ENCODE measurements at regions not wholly inside any gene's neighbourhood (a gene's known extent, or its start where the extent isn't known, plus 50 kb on each side); places are given as distances from the start of the nearest gene placed in this dataset.

DNA sequence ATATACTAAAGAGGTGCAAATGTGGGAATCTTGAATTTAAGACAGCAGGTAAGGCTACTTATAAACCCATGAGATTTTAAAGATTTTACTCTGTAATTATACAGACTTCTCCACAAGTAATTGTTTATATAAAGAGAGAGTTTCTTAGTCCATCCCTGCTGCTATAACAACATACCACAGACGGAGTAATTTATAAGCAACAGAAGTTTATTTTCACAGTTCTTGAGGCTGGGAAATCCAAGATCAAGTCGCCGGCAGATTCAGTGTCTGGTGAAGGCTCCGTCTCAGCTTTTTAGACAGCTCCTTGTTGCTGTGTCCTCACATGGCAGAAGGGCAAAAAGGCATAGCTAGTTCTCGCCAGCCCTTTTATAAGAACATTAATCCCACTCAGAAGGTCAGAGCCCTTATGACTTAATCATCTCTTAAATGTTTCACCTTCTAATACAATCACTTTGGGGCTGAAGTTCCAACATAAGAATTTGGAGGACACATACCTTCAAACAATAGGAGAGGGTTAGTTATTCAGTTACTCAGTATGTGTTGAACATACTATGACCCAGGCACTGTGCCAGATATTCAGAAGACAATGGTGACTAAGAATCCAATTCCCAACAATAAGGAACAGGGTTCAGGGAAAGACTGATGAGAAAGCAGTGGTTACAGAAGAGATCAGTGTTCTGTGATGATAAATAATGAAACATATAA is 466.0 kb downstream of the RIT2 start:
- TF ChIP-seq, protein P1, sequence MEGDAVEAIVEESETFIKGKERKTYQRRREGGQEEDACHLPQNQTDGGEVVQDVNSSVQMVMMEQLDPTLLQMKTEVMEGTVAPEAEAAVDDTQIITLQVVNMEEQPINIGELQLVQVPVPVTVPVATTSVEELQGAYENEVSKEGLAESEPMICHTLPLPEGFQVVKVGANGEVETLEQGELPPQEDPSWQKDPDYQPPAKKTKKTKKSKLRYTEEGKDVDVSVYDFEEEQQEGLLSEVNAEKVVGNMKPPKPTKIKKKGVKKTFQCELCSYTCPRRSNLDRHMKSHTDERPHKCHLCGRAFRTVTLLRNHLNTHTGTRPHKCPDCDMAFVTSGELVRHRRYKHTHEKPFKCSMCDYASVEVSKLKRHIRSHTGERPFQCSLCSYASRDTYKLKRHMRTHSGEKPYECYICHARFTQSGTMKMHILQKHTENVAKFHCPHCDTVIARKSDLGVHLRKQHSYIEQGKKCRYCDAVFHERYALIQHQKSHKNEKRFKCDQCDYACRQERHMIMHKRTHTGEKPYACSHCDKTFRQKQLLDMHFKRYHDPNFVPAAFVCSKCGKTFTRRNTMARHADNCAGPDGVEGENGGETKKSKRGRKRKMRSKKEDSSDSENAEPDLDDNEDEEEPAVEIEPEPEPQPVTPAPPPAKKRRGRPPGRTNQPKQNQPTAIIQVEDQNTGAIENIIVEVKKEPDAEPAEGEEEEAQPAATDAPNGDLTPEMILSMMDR (conservative IDR thresholded peaks at IDR 0.05; ENCODE audit: low read length) = no peak
- no peak for TF ChIP-seq EZH2phosphoT487 (IDR thresholded peaks at IDR 0.05; ENCODE audit: borderline replicate concordance)
